GM12878 (cell line): ENCODE measurements at regions not wholly inside any gene's neighbourhood (a gene's known extent, or its start where the extent isn't known, plus 50 kb on each side); places are given as distances from the start of the nearest gene placed in this dataset.

ENCODE experiments used
- ATAC-seq: fragments of 200-7000 bp; cut with Tn5 transposase; 3 replicates; pipeline ENCODE4 v1.9.1; 2020; ENCODE audit warnings: mild to moderate bottlenecking, moderate library complexity
- BruUV-seq: library from RNA; stranded (reverse); fragments of 400-500 nt; replicated peaks from 2 replicates; lab custom pipeline; 2021; lab: Mats Ljungman, UMichigan
- CTCF ChIA-PET: fragments of 300-600 bp; sonication (Branson Sonifier 250); formaldehyde crosslinking; extraction: SDS; loops from one replicate; lab custom pipeline; 2021; ENCODE audit warnings: inconsistent platforms; lab: Yijun Ruan, JAX
- POLR2A ChIA-PET: fragments of 350-600 bp; formaldehyde crosslinking; extraction: SDS; loops from one replicate; lab custom pipeline; 2021; ENCODE audit warnings: inconsistent platforms; lab: Charles Lee
- RAD21 ChIA-PET: fragments of 300-600 bp; sonication (Branson Sonifier 250); formaldehyde crosslinking; loops from one replicate; lab custom pipeline; 2023; ENCODE audit warnings: antibody characterized with exemption; ENCODE audit not compliant: unreplicated experiment; lab: Charles Lee
- SMC1A ChIA-PET: fragments of 300-600 bp; sonication (Branson Sonifier 250); formaldehyde crosslinking; loops from one replicate; lab custom pipeline; 2023; ENCODE audit not compliant: unreplicated experiment, uncharacterized antibody; lab: Charles Lee
- DNase-seq: peaks from one replicate; pipeline ENCODE4 v3.0.0-alpha.2; 2011; ENCODE audit warnings: low read depth, low spot score
- FAIRE-seq: peaks from 3 replicates; lab custom pipeline; 2011; peaks lifted over from hg19 to GRCh38; lab: Jason Lieb, UNC
- H2AFZ ChIP-seq: 2 replicates; pipeline ENCODE4 v1.6.0; 2011; ENCODE audit warnings: low read depth, low read length, control low read depth; ENCODE audit not compliant: control insufficient read depth
- H3K27ac ChIP-seq: 2 replicates; pipeline ENCODE4 v1.5.1; 2011; ENCODE audit warnings: control low read depth; ENCODE audit not compliant: control insufficient read depth, insufficient read depth
- H3K27me3 ChIP-seq, 2 experiments: replicated peaks in 1 of 2; 2 replicates each; pipeline versions ENCODE4 v1.6.0 to v1.6.1; 2011; ENCODE audit warnings: low read length in 1 of 2; ENCODE audit not compliant: control insufficient read depth in 2 of 2, insufficient read depth in 2 of 2
- H3K36me3 ChIP-seq, 2 experiments: 2 replicates each; pipeline ENCODE4 v1.5.1; 2011; ENCODE audit warnings: low read length in 1 of 2; ENCODE audit not compliant: control insufficient read depth in 2 of 2, insufficient read depth in 2 of 2
- H3K4me1 ChIP-seq: 2 replicates; pipeline ENCODE4 v1.6.1; 2011; ENCODE audit warnings: mild to moderate bottlenecking, low read length, moderate library complexity, mixed read lengths; ENCODE audit not compliant: control insufficient read depth, insufficient read depth
- H3K4me2 ChIP-seq: 2 replicates; pipeline ENCODE4 v1.6.0; 2011; ENCODE audit warnings: control low read depth; ENCODE audit not compliant: control insufficient read depth, insufficient read depth
- H3K4me3 ChIP-seq: fragments of 200-600 bp; sonication (generic); 2 replicates; pipeline ENCODE4 v1.5.1; 2016
- H3K79me2 ChIP-seq: 2 replicates; pipeline ENCODE4 v1.6.0; 2011; ENCODE audit warnings: low read length; ENCODE audit not compliant: control insufficient read depth, insufficient read depth
- H3K9ac ChIP-seq: 2 replicates; pipeline ENCODE4 v1.8.0; 2011; ENCODE audit warnings: low read length, control low read depth, mixed read lengths; ENCODE audit not compliant: control insufficient read depth, insufficient read depth
- H3K9me3 ChIP-seq: replicated peaks from 3 replicates; pipeline ENCODE4 v1.5.1; 2011; ENCODE audit warnings: mild to moderate bottlenecking, low read length; ENCODE audit not compliant: control insufficient read depth, insufficient read depth
- H4K20me1 ChIP-seq: 2 replicates; pipeline ENCODE4 v1.6.0; 2011; ENCODE audit not compliant: control insufficient read depth, insufficient read depth
- SIX5 ChIP-seq: IDR thresholded peaks from 2 replicates; pipeline ENCODE4 v1.6.1; 2011; ENCODE audit warnings: mild to moderate bottlenecking, low read depth, low read length, moderate library complexity; ENCODE audit not compliant: severe bottlenecking
- TBL1XR1 ChIP-seq: IDR thresholded peaks from 2 replicates; pipeline ENCODE4 v1.6.1; 2012; ENCODE audit warnings: low read depth, low read length, improper control_type of control experiment
- ZNF207 ChIP-seq: fragments of 450-650 bp; IDR thresholded peaks from 2 replicates; pipeline ENCODE4 v1.6.1; 2014; ENCODE audit warnings: antibody characterized with exemption, mild to moderate bottlenecking, borderline replicate concordance
- WGBS: methylation state at CpG from one replicate; pipeline ENCODE4 v1.1.6; 2016; ENCODE audit warnings: low lambda C conversion rate; ENCODE audit not compliant: insufficient replicate concordance, insufficient coverage; ENCODE audit errors: missing lambda C conversion rate; 5-methylcytosine and 5-hydroxymethylcytosine counted together
- in situ Hi-C: fragments of 300-500 bp; cut with MboI; formaldehyde crosslinking; loops from 9 replicates; pipeline ENCODE4 v1.14.3; 2018; ENCODE audit warnings: mixed read lengths
- intact Hi-C: fragments of 100-400 bp; cut with micrococcal nuclease; formaldehyde crosslinking; loops from one replicate; pipeline ENCODE4 v1.14.2; 2022; ENCODE audit not compliant: unreplicated experiment
- TF ChIP-seq, protein P1 (sequence below): fragments of 450-650 bp; IDR thresholded peaks from 2 replicates; pipeline ENCODE4 v1.6.1; 2017; ENCODE audit warnings: low read depth, mild to moderate bottlenecking, moderate library complexity
- TF ChIP-seq, protein P2 (sequence below), 3 experiments: IDR thresholded peaks in 2 of 3; conservative IDR thresholded peaks in 1 of 3; 2 replicates each; pipeline ENCODE4 v1.5.1; 2011; ENCODE audit warnings: low read depth in 3 of 3, low read length in 3 of 3, mild to moderate bottlenecking in 3 of 3, control low read depth in 2 of 3, moderate library complexity in 2 of 3, inconsistent platforms in 1 of 3, mixed read lengths in 1 of 3; ENCODE audit not compliant: control insufficient read depth in 2 of 3, insufficient read depth in 1 of 3; ENCODE audit errors: extremely low read depth in 1 of 3

DNA sequence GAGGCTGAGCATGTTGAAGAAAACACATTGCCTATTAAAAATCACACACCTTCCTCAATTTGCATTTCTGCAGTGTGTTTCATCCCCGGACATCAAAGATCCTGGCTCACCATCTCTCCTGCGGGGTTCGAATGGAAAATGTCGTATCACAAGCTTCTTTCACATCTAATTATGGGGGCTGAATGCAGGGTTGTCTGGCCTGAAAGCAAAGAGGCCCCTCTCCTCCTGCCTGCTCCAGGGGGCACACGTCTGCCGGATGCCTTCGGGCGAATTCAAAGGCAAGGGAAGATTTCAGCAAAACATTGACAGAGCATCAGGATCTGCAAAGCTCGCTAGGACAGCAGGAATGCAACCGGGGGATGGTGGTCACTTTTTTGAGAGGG, 1447.7 kb downstream of the TBC1D22A start:
- in situ Hi-C loops, result no loop called here
- no peak for ATAC-seq

More for the DNA sequence above, 1447.7 kb downstream of the TBC1D22A start:
- 39% methylated on average over 10 of the region's 10 CpGs for WGBS
- intact Hi-C loops, result no loop called here
- Histone ChIP-seq H3K9ac (no peak overlapping the region), H4K20me1 (no peaks in the 10 kb centered on the region), H3K4me3 (no peak overlapping the region), H3K4me2 (no peak overlapping the region), H3K36me3 (no peaks in the 10 kb centered on the region), H3K79me2 (no peaks in the 10 kb centered on the region), H3K9me3 (no peaks in the 10 kb centered on the region; the same call in 2 of the 3 replicates), H3K27ac (no peak overlapping the region), H3K4me1 (no peaks in the 10 kb centered on the region), H2AFZ (no peak overlapping the region), H3K27me3 (no peaks in the 10 kb centered on the region)
- RAD21 ChIA-PET, result no interaction called here
- no peak for FAIRE-seq
- SMC1A ChIA-PET, result no interaction called here
- TF ChIP-seq, protein P1, sequence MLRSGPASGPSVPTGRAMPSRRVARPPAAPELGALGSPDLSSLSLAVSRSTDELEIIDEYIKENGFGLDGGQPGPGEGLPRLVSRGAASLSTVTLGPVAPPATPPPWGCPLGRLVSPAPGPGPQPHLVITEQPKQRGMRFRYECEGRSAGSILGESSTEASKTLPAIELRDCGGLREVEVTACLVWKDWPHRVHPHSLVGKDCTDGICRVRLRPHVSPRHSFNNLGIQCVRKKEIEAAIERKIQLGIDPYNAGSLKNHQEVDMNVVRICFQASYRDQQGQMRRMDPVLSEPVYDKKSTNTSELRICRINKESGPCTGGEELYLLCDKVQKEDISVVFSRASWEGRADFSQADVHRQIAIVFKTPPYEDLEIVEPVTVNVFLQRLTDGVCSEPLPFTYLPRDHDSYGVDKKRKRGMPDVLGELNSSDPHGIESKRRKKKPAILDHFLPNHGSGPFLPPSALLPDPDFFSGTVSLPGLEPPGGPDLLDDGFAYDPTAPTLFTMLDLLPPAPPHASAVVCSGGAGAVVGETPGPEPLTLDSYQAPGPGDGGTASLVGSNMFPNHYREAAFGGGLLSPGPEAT, result no peak
- TF ChIP-seq TBL1XR1 (no peak), SIX5 (no peak), ZNF207 (no peak)
- TF ChIP-seq, protein P2, sequence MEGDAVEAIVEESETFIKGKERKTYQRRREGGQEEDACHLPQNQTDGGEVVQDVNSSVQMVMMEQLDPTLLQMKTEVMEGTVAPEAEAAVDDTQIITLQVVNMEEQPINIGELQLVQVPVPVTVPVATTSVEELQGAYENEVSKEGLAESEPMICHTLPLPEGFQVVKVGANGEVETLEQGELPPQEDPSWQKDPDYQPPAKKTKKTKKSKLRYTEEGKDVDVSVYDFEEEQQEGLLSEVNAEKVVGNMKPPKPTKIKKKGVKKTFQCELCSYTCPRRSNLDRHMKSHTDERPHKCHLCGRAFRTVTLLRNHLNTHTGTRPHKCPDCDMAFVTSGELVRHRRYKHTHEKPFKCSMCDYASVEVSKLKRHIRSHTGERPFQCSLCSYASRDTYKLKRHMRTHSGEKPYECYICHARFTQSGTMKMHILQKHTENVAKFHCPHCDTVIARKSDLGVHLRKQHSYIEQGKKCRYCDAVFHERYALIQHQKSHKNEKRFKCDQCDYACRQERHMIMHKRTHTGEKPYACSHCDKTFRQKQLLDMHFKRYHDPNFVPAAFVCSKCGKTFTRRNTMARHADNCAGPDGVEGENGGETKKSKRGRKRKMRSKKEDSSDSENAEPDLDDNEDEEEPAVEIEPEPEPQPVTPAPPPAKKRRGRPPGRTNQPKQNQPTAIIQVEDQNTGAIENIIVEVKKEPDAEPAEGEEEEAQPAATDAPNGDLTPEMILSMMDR (IDR thresholded peaks at IDR 0.05 in 2 of 3, conservative IDR thresholded peaks at IDR 0.05 in 1 of 3; ENCODE audit: control insufficient read depth in 2 of 3, extremely low read depth in 1 of 3, insufficient read depth in 1 of 3, low read depth in 3 of 3, low read length in 3 of 3), result no peak
- BruUV-seq, result no TSS peak
- no peak for DNase-seq
- CTCF ChIA-PET, result no interaction called here
- POLR2A ChIA-PET, result no interaction called here
